SK-N-MC (cell line): ENCODE measurements at regions not wholly inside any gene's neighbourhood (a gene's known extent, or its start where the extent isn't known, plus 50 kb on each side); places are given as distances from the start of the nearest gene placed in this dataset.

ENCODE experiments used
- EZH2 ChIP-seq: fragments of 200-600 bp; sonication (generic); IDR thresholded peaks from one replicate; pipeline ENCODE4 v1.6.1; 2017; ENCODE audit warnings: antibody characterized with exemption
- FOXP2 ChIP-seq: optimal IDR thresholded peaks from 2 replicates; pipeline ENCODE3; 2011; ENCODE audit warnings: mild to moderate bottlenecking, moderate library complexity; ENCODE audit not compliant: insufficient read depth; ENCODE audit errors: extremely low read length, control extremely low read depth
- POLR2AphosphoS5 ChIP-seq: IDR thresholded peaks from 2 replicates; pipeline ENCODE4 v1.6.1; 2012; ENCODE audit warnings: mild to moderate bottlenecking, low read depth, low read length, borderline replicate concordance

- no peak for TF ChIP-seq POLR2AphosphoS5
- no peak for TF ChIP-seq EZH2
- no peak for TF ChIP-seq FOXP2
Measured at GRCh38 chr12:37548266-37548805, 768.2 kb upstream of the ALG10B start.
